Ectodermal cell (in vitro differentiated cells): ENCODE measurements at regions not wholly inside any gene's neighbourhood (a gene's known extent, or its start where the extent isn't known, plus 50 kb on each side); places are given as distances from the start of the nearest gene placed in this dataset.

ENCODE experiments used
- H3K27ac ChIP-seq: 2 replicates; pipeline ENCODE4 v1.7.0; 2013; ENCODE audit warnings: mild to moderate bottlenecking, low read depth, low read length; ENCODE audit not compliant: insufficient read depth, poor library complexity, severe bottlenecking
- H3K27me3 ChIP-seq: 2 replicates; pipeline ENCODE4 v1.7.0; 2013; ENCODE audit warnings: mild to moderate bottlenecking, low read length; ENCODE audit not compliant: insufficient read depth, control insufficient read depth, poor library complexity, severe bottlenecking
- H3K36me3 ChIP-seq: one replicate; pipeline ENCODE4 v1.7.0; 2013; ENCODE audit warnings: low read length; ENCODE audit not compliant: control insufficient read depth, insufficient read depth
- H3K4me1 ChIP-seq: one replicate; pipeline ENCODE4 v1.7.0; 2013; ENCODE audit warnings: low read length; ENCODE audit not compliant: control insufficient read depth, insufficient read depth
- H3K4me3 ChIP-seq: 2 replicates; pipeline ENCODE4 v1.7.0; 2013; ENCODE audit warnings: low read depth, low read length, control low read depth; ENCODE audit not compliant: insufficient read depth
- H3K9me3 ChIP-seq: 2 replicates; pipeline ENCODE4 v1.7.0; 2013; ENCODE audit warnings: mild to moderate bottlenecking, low read length, moderate library complexity; ENCODE audit not compliant: control insufficient read depth
- WGBS, 2 experiments: methylation state at CpG; one replicate each; pipeline ENCODE4 v1.1.7; 2013; ENCODE audit warnings: missing lambda C conversion rate in 2 of 2; 5-methylcytosine and 5-hydroxymethylcytosine counted together

DNA sequence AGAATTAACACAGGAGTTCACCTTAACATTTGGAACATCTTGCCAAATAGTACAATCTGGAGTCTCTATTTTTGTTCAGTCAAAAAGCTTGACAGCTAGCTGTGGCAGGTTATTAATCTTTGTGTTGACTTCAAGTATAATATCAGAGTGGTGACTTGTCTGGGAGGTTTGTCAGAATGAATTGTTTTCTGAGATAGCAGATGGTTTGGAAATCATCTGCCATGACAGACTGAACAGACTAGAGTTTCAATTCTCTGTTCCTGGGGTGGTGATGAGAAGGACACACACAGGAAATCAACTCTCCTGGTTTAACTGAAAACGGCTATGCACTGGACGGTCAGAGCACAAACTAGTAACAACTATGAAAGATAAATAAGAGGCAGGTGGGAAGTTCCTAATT is 203.3 kb upstream of the EMCN start:
- Histone ChIP-seq H3K4me1 (no peaks in the 10 kb centered on the region), H3K4me3 (no peak overlapping the region), H3K27me3 (no peaks in the 10 kb centered on the region), H3K9me3 (no peaks in the 10 kb centered on the region), H3K36me3 (no peaks in the 10 kb centered on the region), H3K27ac (no peak overlapping the region)
- WGBS, 2 experiments, result 95% methylated on average over 2 of the region's 2 CpGs; no CpG with 5 or more reads in 1 of the 2 experiments

GRCh38 chr4:100716416-100716815 is 198.6 kb upstream of the EMCN start:
- Histone ChIP-seq H3K9me3 (no peaks in the 10 kb centered on the region), H3K36me3 (no peaks in the 10 kb centered on the region), H3K27me3 (no peaks in the 10 kb centered on the region), H3K27ac (no peak overlapping the region), H3K4me3 (no peak overlapping the region), H3K4me1 (no peaks in the 10 kb centered on the region)
- WGBS, 2 experiments, result 94 to 98% methylated on average over 5 of the region's 5 CpGs

DNA sequence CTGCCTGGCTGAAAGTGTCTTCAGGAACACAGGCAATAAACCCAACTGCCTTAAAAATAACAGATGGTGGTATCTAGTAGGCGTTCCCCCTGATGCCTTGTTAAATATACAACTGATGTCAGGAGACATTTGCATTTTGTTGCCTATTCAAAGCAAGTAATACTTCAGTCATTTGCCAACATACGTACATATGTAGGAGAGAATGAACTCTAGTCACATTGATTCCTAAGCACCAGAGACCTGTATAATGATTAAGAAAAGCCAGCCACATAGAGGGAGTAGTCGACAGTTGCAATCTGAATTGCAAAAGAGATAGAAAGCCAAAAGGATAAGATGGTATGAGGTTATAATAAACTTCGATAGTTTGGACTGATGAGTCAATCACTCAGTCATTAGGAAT is 191.0 kb upstream of the EMCN start:
- Histone ChIP-seq H3K27me3 (no peaks in the 10 kb centered on the region), H3K27ac (no peak overlapping the region), H3K4me1 (no peaks in the 10 kb centered on the region), H3K36me3 (no peaks in the 10 kb centered on the region), H3K4me3 (no peak overlapping the region), H3K9me3 (no peaks in the 10 kb centered on the region)
- WGBS, 2 experiments, result 92 to 93% methylated on average over 4 of the region's 4 CpGs

- no peak overlapping the region for H3K4me3 ChIP-seq
- H3K27me3 ChIP-seq, result no peaks in the 10 kb centered on the region
- H3K27ac ChIP-seq, result no peak overlapping the region
- no peaks in the 10 kb centered on the region for H3K36me3 ChIP-seq
- WGBS, 2 experiments, result 98 to 100% methylated on average over 1 of the region's 1 CpG
- no peaks in the 10 kb centered on the region for H3K9me3 ChIP-seq
- H3K4me1 ChIP-seq, result no peaks in the 10 kb centered on the region
These were observed 190.0 kb upstream of the EMCN start for GRCh38 chr4:100707786-100708185.

GRCh38 chr4:100696531-100696930 is 178.7 kb upstream of the EMCN start:
- Histone ChIP-seq H3K4me1 (peaks cover 7% of the 10 kb centered on the region), H3K27ac (no peak overlapping the region)

DNA sequence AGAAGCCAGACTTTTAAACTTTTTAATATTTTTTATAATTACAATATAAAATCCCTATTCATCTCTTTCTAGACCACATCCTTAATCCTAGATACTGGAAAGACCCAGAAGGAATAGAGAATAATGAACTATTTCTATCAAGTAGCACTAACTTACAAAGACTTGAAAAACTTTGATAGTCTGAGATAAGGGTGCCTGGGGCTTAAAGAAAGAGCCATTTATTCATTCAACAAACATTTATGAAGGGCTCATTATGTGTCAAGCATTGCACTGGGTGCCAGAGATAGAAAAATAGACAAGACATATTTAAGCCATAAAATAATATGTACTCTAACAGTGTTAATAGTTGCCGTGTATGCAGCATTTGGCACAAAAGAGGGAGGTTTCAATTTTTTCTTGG is 178.0 kb upstream of the EMCN start:
- Histone ChIP-seq H3K27me3 (no peaks in the 10 kb centered on the region), H3K4me1 (peaks cover 7% of the 10 kb centered on the region), H3K36me3 (no peaks in the 10 kb centered on the region), H3K4me3 (no peak overlapping the region), H3K27ac (no peak overlapping the region), H3K9me3 (no peaks in the 10 kb centered on the region)
- WGBS, 2 experiments, result 100% methylated on average over 1 of the region's 1 CpG

More at GRCh38 chr4:100696531-100696930, 178.7 kb upstream of the EMCN start:
- Histone ChIP-seq H3K36me3 (no peaks in the 10 kb centered on the region), H3K27me3 (no peaks in the 10 kb centered on the region), H3K4me3 (no peak overlapping the region), H3K9me3 (no peaks in the 10 kb centered on the region)
- 93 to 98% methylated on average over 4 of the region's 4 CpGs for WGBS, 2 experiments

- Histone ChIP-seq H3K4me1 (peaks cover 7% of the 10 kb centered on the region), H3K9me3 (no peaks in the 10 kb centered on the region), H3K27ac (no peak overlapping the region), H3K4me3 (no peak overlapping the region), H3K27me3 (no peaks in the 10 kb centered on the region), H3K36me3 (no peaks in the 10 kb centered on the region)
- 87 to 94% methylated on average over 3 of the region's 3 CpGs for WGBS, 2 experiments
These were observed 177.3 kb upstream of the EMCN start for GRCh38 chr4:100695039-100695654.

DNA sequence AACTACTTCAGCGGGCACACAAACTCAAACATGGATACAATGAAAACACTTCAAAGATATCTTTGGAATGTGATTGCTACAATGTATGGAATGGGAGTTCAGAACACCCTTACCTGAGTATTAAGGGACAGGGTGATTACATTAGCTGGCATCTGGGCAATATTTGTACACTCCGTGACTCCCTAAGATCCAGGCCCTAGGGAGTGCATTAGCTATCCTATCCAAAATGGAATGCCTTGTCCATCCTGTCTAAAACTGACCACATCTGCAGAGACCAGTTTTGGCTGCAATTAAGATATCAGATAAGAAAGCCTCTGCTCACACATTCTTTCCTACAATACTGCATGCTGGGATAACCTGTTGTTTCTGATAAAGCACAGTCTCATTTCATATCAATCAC is 176.6 kb upstream of the EMCN start:
- 97 to 99% methylated on average over 1 to 2 of the region's 2 CpGs for WGBS, 2 experiments
- Histone ChIP-seq H3K27ac (no peak overlapping the region), H3K4me3 (no peak overlapping the region), H3K27me3 (no peaks in the 10 kb centered on the region), H3K36me3 (no peaks in the 10 kb centered on the region), H3K9me3 (no peaks in the 10 kb centered on the region), H3K4me1 (peaks cover 7% of the 10 kb centered on the region)

DNA sequence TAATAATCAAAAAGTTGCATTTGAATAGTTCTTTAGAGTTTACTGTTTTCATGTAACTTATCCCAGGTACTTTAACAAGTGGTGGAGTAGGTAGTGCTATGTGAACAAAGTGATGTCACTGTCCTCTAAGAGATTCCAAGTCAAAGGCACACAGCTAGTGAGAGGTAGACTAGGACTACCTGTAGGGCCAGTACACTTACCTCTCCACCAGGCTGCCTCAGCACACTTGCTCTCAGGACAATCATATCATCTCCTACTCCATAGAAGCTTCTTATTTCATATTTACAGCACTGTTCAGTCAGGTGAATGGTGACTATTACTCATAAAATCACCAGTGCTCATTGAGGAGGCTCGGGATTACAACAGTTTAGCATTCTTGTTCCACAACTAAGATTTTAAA is 173.0 kb upstream of the EMCN start:
- Histone ChIP-seq H3K9me3 (no peaks in the 10 kb centered on the region), H3K4me3 (no peak overlapping the region), H3K36me3 (no peaks in the 10 kb centered on the region), H3K27me3 (no peaks in the 10 kb centered on the region), H3K4me1 (no peaks in the 10 kb centered on the region), H3K27ac (no peak overlapping the region)
- 92 to 95% methylated on average over 1 of the region's 1 CpG for WGBS, 2 experiments

- H3K27ac ChIP-seq, result no peak overlapping the region
These were observed 170.5 kb upstream of the EMCN start for GRCh38 chr4:100688368-100688767.

More at GRCh38 chr4:100688368-100688767, 170.5 kb upstream of the EMCN start:
- Histone ChIP-seq H3K36me3 (no peaks in the 10 kb centered on the region), H3K4me3 (no peak overlapping the region), H3K4me1 (no peaks in the 10 kb centered on the region), H3K27me3 (no peaks in the 10 kb centered on the region), H3K9me3 (no peaks in the 10 kb centered on the region)
- WGBS, 2 experiments, result 100% methylated on average over 2 of the region's 2 CpGs; no CpG with 5 or more reads in 1 of the 2 experiments
